ENCODE measurements at regions not wholly inside any gene's neighbourhood (a gene's known extent, or its start where the extent isn't known, plus 50 kb on each side); places are given as distances from the start of the nearest gene placed in this dataset.
A peak's percentile ranks its signal among the peaks of the same experiment; 100 is the strongest.

DNA sequence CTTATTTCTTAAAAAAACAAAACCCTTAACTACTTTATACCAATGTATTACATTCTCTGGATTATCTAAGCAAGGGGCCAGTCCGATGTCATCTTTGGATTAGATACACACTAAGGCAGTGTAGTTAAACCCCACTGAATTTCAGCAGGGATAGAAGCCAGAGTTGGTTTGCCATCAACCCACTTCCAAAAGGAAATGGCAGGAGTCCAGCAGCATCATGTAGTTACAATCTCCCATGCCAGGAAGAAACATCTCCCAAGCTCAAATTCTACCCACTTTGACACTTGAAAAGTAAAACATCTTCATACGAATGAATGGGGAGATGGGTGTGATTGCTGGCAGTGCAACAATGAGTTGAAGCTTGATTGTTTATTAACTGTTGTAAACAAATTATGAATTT is 203.5 kb upstream of the PLXNC1 start:
- peak; percentile 20 for DNase-seq (ENCODE audit: low spot score)

DNA sequence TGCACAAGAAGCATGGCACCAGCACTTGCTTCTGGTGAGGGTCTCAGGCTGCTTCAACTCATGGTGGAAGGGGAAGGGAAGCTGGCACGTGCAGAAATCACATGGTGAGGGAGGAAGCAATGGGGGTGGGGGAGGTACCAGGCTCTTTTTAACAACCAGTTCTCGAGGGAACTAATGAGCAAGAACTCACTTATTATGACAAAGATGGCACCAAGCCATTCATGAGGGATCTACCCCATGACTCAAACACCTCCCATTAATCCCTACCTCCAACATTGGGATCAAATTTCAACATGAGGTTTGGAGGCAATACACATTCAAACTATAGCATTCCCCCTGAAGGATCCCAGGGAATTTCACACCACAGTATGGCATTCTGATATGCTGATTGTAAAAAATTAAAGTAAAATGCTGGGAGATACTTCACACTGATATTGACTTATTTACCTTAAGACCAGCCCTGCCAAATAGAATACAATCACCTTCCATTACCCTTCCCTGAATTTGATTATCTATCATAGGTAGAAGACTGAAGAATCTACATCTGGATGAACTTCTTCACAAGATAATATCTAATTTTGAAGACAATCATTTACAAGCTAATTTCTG is 201.7 kb upstream of the PLXNC1 start:
- no peak for DNase-seq (ENCODE audit: low spot score)

DNA sequence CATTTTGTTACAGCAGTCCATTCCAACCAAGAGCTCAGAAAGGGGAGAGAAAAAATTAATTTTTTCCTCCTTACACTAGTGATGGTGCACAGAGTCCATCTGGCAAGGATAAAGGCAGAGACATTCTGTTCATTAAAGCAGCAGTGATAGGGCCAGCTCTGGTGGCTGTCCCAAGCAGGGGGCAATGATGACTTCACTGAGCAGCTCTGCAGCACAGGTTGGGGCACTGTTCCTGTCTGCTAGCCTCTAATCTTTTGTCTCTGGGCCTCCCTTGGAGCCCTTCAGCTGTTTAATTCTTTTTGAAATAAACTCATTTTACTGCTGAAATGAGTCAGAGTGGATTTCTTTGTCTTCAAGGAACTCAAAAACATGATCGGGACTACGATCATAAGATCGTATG is 200.9 kb upstream of the PLXNC1 start:
- DNase-seq (ENCODE audit: low spot score) = no peak

DNA sequence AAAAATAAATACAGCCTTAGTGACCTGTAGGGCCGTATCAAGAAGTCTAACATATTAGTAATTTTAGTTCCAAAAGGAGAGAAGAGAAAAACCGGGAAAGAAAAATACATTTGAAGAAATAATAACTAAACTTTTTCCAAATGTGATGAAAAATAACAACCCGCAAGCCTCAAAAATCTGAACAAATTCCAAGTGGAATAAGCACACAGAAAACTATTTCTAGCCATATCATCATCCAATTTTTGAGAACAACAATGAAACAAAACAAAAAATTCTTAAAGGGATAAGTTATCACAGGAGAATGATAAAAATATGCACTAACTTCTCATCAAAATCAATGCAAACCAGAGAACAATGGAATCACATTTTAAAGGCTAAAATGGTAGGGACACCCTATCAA is 198.1 kb upstream of the PLXNC1 start:
- no peak for DNase-seq (ENCODE audit: low spot score)

DNA sequence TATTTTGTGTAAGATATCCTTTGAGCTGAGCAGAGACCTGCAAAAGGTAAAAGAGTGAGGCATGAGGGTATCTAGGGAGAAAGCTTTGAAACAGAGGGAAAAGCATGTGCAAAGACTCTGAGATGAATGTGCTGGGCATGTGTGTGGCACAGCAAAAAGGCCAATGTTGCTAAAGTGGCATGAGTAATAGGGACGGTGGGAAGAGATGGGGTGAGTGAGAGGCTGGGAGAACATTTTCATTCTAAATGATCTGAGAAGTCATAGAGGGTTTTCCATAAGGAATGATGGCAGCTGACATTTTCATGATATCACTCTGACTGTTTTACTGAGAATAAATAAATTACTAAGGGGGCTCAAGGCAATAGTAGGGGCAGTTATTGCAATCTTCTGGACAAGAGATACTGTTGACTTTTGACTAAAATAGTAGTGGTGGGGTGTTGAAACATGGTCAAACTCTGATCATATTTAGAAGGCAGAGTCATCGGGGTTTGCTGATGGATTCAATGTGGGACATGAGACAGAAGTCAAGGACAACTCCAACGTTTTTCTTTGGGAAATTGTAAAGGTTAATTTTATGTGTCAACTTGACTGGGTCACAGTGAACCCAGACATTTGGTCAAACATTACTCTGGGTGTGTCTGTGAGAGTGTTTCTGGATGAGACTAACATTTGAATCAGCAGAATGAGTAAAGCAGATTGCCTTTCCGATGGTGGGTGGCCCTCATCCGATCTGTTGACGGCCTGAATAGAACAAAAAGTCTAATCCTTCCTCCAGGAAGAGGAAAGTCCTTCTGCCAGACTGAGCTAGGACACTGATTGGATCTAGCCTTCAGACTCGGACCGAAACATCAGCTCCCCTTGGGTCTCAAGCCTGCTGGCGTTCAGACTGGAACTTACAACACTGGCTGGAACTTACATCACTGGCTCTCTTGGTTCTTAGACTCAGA is 193.9 kb upstream of the PLXNC1 start:
- no peak for DNase-seq (ENCODE audit: low spot score)

GRCh38 chr12:93956551-93956950 is 191.8 kb upstream of the PLXNC1 start:
- no peak for DNase-seq (ENCODE audit: low spot score)

- DNase-seq (ENCODE audit: low spot score) = no peak
Observed at GRCh38 chr12:93957168-93957567, 191.2 kb upstream of the PLXNC1 start.

GRCh38 chr12:93957870-93958269 is 190.5 kb upstream of the PLXNC1 start:
- no peak for DNase-seq (ENCODE audit: low spot score)

DNA sequence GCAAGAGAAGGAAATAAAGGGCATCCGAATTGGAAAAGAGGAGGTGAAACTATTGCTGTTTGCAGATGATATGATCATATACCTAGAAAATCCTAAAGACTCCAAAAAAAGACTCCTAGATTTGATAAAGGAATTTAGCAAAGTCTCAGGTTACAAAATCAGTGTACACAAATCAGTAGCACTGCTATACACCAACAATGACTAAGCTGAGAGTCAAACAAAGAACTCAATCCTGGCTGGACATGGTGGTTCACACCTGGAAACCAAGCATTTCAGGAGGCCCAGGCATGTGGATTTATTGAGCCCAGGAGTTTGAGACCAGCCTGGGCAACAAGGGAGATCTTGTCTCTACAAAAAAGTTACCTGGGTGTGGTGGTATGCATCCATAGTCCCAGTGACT is 188.7 kb upstream of the PLXNC1 start:
- no peak for DNase-seq (ENCODE audit: low spot score)

DNA sequence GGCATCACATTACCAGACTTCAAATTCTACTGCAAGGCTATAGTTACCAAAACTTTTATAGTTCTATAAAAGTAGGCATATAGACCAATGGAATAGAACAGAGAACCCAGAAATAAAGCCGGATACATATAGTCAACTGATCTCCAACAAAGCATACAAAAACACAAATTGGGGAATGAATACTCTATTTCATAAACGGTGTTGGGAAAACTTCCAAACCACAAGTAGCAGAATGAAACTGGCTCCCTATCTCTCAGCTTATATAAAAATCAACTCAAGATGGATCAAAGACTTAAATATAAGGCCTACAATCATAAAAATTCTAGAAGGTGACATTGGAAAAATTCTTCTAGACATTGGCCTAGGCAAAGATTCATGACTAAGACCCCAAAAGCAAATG is 187.9 kb upstream of the PLXNC1 start:
- no peak for DNase-seq (ENCODE audit: low spot score)

GRCh38 chr12:93962336-93962735 is 186.0 kb upstream of the PLXNC1 start:
- no peak for DNase-seq (ENCODE audit: low spot score)

GRCh38 chr12:93964936-93965335 is 183.4 kb upstream of the PLXNC1 start:
- DNase-seq (ENCODE audit: low spot score) = no peak

DNA sequence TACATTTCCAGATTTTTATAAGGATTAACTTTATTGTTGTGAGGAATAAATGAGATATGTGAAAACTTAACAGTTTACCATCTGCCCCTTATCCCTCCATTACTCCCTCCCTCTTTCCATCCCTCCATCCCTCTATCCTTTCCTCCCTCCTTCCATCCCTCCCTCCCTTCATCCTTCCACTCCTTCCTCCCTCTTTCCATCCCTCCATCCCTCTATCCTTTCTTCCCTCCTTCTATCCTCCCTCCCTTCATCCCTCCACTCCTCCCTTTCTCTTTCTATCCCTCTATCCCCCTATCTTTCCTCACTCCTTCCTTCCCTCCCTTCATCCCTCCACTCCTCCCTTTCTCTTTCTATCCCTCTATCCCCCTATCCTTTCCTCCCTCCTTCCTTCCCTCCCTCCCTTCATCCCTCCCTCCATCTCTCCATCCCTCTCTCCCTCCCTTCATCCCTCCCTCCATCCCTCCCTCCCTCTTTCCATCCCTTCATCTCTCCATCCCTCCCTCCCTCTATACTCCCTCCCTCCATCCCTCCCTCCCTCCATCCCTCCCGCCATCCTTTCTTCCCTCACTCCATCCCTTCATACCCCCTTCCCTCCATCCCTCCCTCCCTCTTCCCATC is 181.8 kb upstream of the PLXNC1 start:
- DNase-seq (ENCODE audit: low spot score) = no peak

DNA sequence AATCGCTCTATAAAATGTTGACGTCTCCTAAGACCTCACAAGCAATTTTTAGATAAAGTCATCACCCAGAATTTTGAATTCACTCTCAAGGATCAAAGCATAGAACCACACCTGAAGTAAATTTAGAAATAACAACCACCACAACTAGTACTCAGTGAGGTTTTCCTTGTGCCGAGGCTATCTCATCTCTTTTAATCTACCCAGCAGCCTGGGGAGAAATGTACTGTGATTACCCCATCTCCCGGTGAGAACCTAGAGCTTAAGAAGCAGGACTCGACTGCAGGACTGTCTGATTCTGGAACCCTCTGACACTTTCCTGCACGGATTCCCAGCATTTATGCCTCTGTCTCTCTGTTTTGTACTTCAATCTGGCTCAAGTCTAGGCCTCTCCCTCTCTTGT is 180.9 kb upstream of the PLXNC1 start:
- no peak for DNase-seq (ENCODE audit: low spot score)

DNA sequence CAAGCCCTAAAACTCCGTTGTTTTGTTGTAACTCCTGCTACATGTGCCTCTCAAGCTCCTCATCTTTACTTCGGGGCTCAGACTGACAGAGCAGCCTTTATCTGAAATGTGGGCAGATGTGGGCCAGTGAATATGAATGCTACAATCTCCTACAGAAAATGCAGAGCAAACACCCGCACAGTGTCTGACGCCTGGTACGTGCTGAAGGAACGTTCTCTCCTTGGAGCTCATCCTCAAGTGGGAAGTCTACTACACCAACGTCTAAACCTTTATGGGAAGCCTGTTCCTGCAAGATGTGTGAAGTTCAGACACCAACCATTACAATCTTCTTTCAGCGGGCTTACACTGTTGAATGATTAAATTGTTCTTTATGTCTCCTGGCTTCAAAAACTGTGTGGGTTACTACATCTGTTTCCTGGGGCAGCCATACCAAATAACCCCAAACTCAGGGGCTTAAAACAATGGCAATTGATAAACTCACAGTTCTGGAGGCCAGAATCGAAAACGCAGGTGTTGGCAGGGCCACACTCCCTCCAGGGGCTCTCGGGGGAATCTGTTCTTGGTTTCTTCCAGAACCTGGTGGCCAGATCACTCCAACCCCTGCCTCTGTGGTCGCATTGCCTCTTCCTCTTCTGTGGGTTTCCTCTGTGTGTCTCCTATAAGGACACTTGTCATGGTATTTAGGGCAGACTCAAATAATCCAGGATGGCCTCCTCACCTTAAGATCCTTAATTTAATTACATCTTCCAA is 179.7 kb upstream of the PLXNC1 start:
- no peak for DNase-seq (ENCODE audit: low spot score)

DNA sequence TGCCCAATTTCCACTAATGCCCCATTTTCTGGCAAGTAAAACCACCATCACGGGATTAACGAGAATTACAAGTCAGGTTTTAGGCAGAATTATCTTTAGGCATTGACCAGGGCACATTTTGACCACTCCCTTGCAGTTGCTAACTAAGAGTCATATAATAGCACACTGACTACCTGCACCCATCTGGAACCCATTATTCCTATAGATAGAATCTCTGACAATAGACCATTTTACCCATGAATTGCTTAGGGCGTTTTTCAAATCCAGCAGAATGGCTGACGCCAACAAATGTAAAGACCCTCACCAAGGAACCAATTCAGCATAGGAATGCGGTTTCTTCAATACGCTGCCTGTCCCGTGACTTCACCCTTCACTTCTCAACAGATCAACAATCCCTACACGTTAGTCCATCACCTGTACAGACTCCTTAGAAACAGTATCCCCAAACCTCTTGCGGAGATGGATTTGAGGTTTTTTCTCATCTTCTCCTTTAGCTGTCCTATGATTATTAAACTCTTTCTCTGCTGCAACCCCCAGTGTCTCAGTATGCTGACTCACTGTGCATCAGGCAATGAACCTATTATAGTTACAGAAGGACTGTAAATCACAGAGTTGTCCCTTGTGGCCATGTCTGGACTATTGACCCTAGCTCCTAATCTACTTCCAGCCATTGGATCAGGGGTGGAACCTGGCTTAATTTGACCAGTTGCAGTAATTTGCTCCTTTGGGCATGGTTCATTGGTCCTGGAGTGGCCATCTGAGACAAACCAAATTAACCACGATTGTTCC is 177.3 kb upstream of the PLXNC1 start:
- no peak for DNase-seq (ENCODE audit: low spot score)

DNA sequence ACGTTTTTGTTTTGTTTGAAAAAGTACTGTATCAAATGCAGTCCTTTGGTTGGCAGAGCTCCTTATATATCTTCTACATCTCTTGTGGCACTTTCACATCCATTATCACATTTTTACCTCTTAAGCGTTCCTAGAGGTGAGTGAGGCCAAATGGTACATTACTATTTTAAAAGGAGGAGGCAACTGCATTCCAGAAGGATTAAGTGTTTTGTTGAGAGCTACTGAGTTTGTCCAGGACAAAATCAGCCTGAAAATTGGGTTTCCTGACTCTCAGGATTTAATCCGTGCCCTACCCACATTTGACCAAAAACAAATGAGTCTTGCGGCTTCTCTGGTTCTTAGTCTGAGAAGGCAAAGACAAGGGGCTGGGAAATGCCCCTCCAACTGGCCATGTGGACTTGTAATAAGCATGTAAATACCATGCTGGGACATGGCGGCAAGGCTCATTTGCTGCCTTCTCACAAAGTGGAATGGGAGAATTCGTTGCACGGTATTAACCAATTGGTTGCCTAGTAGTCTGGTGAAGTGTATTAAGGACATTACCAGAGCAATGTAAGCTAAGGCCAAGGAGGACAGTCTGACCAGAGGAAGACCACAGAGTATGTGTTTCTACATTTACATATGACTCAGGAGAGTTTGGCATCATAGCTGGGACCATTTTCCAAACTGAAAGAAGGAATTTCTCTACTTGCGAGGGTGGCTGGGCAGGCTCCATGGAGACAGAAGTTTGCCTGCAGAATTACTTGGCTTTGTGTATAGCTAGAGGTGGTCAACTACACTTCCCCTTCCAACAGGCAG is 175.8 kb upstream of the PLXNC1 start:
- no peak for DNase-seq (ENCODE audit: low spot score)

- DNase-seq (ENCODE audit: low spot score) = peak; percentile 61
Observed at GRCh38 chr12:93974252-93974651, 174.1 kb upstream of the PLXNC1 start.

- DNase-seq (ENCODE audit: low spot score) = no peak
Observed at GRCh38 chr12:93976024-93976423, 172.4 kb upstream of the PLXNC1 start.

- DNase-seq (ENCODE audit: low spot score) = no peak
Observed at GRCh38 chr12:93977081-93977480, 171.3 kb upstream of the PLXNC1 start.

GRCh38 chr12:93978553-93978952 is 169.8 kb upstream of the PLXNC1 start:
- DNase-seq (ENCODE audit: low spot score) = no peak

Data from Ammon's horn (tissue), 1 donor.